ENCODE measurements at regions not wholly inside any gene's neighbourhood (a gene's known extent, or its start where the extent isn't known, plus 50 kb on each side); places are given as distances from the start of the nearest gene placed in this dataset.

GRCh38 chr3:104715972-104716371 is 650.7 kb upstream of the ALCAM start:
- TF ChIP-seq CTCF (IDR thresholded peaks at IDR 0.05), result no peak
- TF ChIP-seq POLR2A (IDR thresholded peaks at IDR 0.05), result no peak
